ENCODE measurements at regions not wholly inside any gene's neighbourhood (a gene's known extent, or its start where the extent isn't known, plus 50 kb on each side); places are given as distances from the start of the nearest gene placed in this dataset.
A peak's percentile ranks its signal among the peaks of the same experiment; 100 is the strongest.

- DNase-seq (ENCODE audit: low read depth), result no peak
- in situ Hi-C loops (cut with HindIII; ENCODE audit: low pct_unique_long_range_greater_than_20kb, low sequenced_read_pairs), result no loop called here
These were observed 50.3 kb downstream of the SHANK2 start for GRCh38 chr11:71201936-71202597.

GRCh38 chr11:71201231-71201630, 51.1 kb downstream of the SHANK2 start:
- in situ Hi-C loops (cut with HindIII; ENCODE audit: low pct_unique_long_range_greater_than_20kb, low sequenced_read_pairs), result no loop called here
- DNase-seq (ENCODE audit: low read depth), result no peak

GRCh38 chr11:71200761-71201160, 51.6 kb downstream of the SHANK2 start:
- in situ Hi-C loops (cut with HindIII; ENCODE audit: low pct_unique_long_range_greater_than_20kb, low sequenced_read_pairs), result no loop called here
- peak; percentile 8 for DNase-seq (ENCODE audit: low read depth)

- in situ Hi-C loops (cut with HindIII; ENCODE audit: low pct_unique_long_range_greater_than_20kb, low sequenced_read_pairs), result no loop called here
- peak; percentile 3 for DNase-seq (ENCODE audit: low read depth)
These were observed 52.1 kb downstream of the SHANK2 start for GRCh38 chr11:71200172-71200716.

GRCh38 chr11:71199226-71199820, 53.1 kb downstream of the SHANK2 start:
- in situ Hi-C loops (cut with HindIII; ENCODE audit: low pct_unique_long_range_greater_than_20kb, low sequenced_read_pairs), result no loop called here

GRCh38 chr11:71198823-71199165, 53.6 kb downstream of the SHANK2 start:
- in situ Hi-C loops (cut with HindIII; ENCODE audit: low pct_unique_long_range_greater_than_20kb, low sequenced_read_pairs), result no loop called here
- no peak for DNase-seq (ENCODE audit: low read depth)

More at GRCh38 chr11:71199226-71199820, 53.1 kb downstream of the SHANK2 start:
- no peak for DNase-seq (ENCODE audit: low read depth)

- no peak for DNase-seq (ENCODE audit: low read depth)
- in situ Hi-C loops (cut with HindIII; ENCODE audit: low pct_unique_long_range_greater_than_20kb, low sequenced_read_pairs), result no loop called here
These were observed 54.1 kb downstream of the SHANK2 start for GRCh38 chr11:71198141-71198822.

GRCh38 chr11:71197096-71197495, 55.3 kb downstream of the SHANK2 start:
- in situ Hi-C loops (cut with HindIII; ENCODE audit: low pct_unique_long_range_greater_than_20kb, low sequenced_read_pairs), result no loop called here
- DNase-seq (ENCODE audit: low read depth), result peak; percentile 64

- DNase-seq (ENCODE audit: low read depth), result no peak
- in situ Hi-C loops (cut with HindIII; ENCODE audit: low pct_unique_long_range_greater_than_20kb, low sequenced_read_pairs), result no loop called here
These were observed 57.7 kb downstream of the SHANK2 start for GRCh38 chr11:71194710-71195109.

GRCh38 chr11:71193431-71193830, 58.9 kb downstream of the SHANK2 start:
- no peak for DNase-seq (ENCODE audit: low read depth)
- in situ Hi-C loops (cut with HindIII; ENCODE audit: low pct_unique_long_range_greater_than_20kb, low sequenced_read_pairs), result no loop called here

- in situ Hi-C loops (cut with HindIII; ENCODE audit: low pct_unique_long_range_greater_than_20kb, low sequenced_read_pairs), result no loop called here
- no peak for DNase-seq (ENCODE audit: low read depth)
These were observed 59.7 kb downstream of the SHANK2 start for GRCh38 chr11:71192629-71193028.

GRCh38 chr11:71191201-71191600, 61.2 kb downstream of the SHANK2 start:
- in situ Hi-C loops (cut with HindIII; ENCODE audit: low pct_unique_long_range_greater_than_20kb, low sequenced_read_pairs), result no loop called here
- no peak for DNase-seq (ENCODE audit: low read depth)

- in situ Hi-C loops (cut with HindIII; ENCODE audit: low pct_unique_long_range_greater_than_20kb, low sequenced_read_pairs), result no loop called here
- DNase-seq (ENCODE audit: low read depth), result no peak
These were observed 61.8 kb downstream of the SHANK2 start for GRCh38 chr11:71190551-71190950.

GRCh38 chr11:71189768-71190315, 62.5 kb downstream of the SHANK2 start:
- no peak for DNase-seq (ENCODE audit: low read depth)
- in situ Hi-C loops (cut with HindIII; ENCODE audit: low pct_unique_long_range_greater_than_20kb, low sequenced_read_pairs), result no loop called here

GRCh38 chr11:71188886-71189767, 63.2 kb downstream of the SHANK2 start:
- no peak for DNase-seq (ENCODE audit: low read depth)
- in situ Hi-C loops (cut with HindIII; ENCODE audit: low pct_unique_long_range_greater_than_20kb, low sequenced_read_pairs), result no loop called here

- in situ Hi-C loops (cut with HindIII; ENCODE audit: low pct_unique_long_range_greater_than_20kb, low sequenced_read_pairs), result no loop called here
- DNase-seq (ENCODE audit: low read depth), result no peak
These were observed 64.3 kb downstream of the SHANK2 start for GRCh38 chr11:71188073-71188472.

- no peak for DNase-seq (ENCODE audit: low read depth)
- in situ Hi-C loops (cut with HindIII; ENCODE audit: low pct_unique_long_range_greater_than_20kb, low sequenced_read_pairs), result no loop called here
These were observed 65.6 kb downstream of the SHANK2 start for GRCh38 chr11:71186806-71187205.

- DNase-seq (ENCODE audit: low read depth), result no peak
- in situ Hi-C loops (cut with HindIII; ENCODE audit: low pct_unique_long_range_greater_than_20kb, low sequenced_read_pairs), result no loop called here
These were observed 67.0 kb downstream of the SHANK2 start for GRCh38 chr11:71185411-71185810.
